ENCODE measurements at regions not wholly inside any gene's neighbourhood (a gene's known extent, or its start where the extent isn't known, plus 50 kb on each side); places are given as distances from the start of the nearest gene placed in this dataset.

DNA sequence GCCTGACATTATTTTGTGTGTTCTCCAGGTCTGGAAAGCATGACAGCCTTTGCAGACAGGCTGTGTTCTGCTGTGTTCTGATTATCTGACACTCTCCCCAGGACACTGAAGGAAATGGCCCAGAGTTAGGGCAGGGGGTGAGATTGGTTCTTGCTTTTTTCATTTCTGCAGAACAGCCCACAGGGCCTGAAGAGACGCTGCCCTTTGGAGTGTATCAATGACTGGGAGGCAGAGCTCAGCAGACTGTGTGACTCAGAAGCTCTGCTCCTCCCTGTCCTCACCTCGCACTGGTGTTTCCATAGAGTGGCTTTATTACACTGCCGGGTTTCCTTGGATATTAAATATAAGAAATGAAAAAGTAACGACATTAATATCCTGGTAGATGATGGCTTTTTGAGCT lies 523.6 kb downstream of the NTRK3 start:
- DNase-seq (no peak), ATAC-seq (no peak)
- Histone ChIP-seq H3K4me1 (ENCODE audit: low read depth) (no peaks in the 10 kb centered on the region), H3K9me3 (no peaks in the 10 kb centered on the region), H3K36me3 (ENCODE audit: low read depth) (no peaks in the 10 kb centered on the region), H3K4me3 (no peak overlapping the region)
- intact Hi-C loops (cut with DNase I, micrococcal nuclease), result no loop called here
- TF ChIP-seq CTCF (IDR thresholded peaks at IDR 0.05), result no peak

GRCh38 chr15:87731630-87732029 lies 524.9 kb downstream of the NTRK3 start:
- ATAC-seq, result no peak
- H3K9me3 ChIP-seq, result no peaks in the 10 kb centered on the region
- no peak for DNase-seq
- intact Hi-C loops (cut with DNase I, micrococcal nuclease), result no loop called here
- H3K4me1 ChIP-seq (ENCODE audit: low read depth), result no peaks in the 10 kb centered on the region
- no peaks in the 10 kb centered on the region for H3K36me3 ChIP-seq (ENCODE audit: low read depth)
- no peak overlapping the region for H3K4me3 ChIP-seq
- no peak for TF ChIP-seq CTCF (IDR thresholded peaks at IDR 0.05)

DNA sequence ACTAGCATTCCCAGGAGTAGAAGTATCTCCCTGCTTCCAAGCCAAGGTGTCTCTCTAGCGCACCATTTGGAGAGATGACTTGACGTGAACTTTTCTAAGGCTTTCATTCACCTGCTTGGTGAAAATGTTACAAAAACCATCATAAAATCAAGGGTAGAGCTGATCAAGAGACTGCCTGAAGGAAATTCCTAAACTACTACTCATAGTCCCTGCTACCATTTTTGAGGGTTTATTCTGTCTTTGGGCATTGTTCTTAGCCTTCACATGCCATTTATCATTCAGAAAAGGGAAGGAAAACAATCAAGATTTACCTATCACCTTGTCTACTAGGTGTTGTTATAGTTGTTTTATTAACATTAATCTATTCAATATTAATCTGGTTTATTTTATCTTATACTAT lies 525.8 kb downstream of the NTRK3 start:
- no peak for TF ChIP-seq CTCF (IDR thresholded peaks at IDR 0.05)
- H3K36me3 ChIP-seq (ENCODE audit: low read depth), result no peaks in the 10 kb centered on the region
- DNase-seq (no peak), ATAC-seq (no peak)
- H3K4me1 ChIP-seq (ENCODE audit: low read depth), result no peaks in the 10 kb centered on the region
- no peak overlapping the region for H3K4me3 ChIP-seq
- intact Hi-C loops (cut with DNase I, micrococcal nuclease), result no loop called here
- H3K9me3 ChIP-seq, result no peaks in the 10 kb centered on the region

GRCh38 chr15:87728998-87729397 lies 527.5 kb downstream of the NTRK3 start:
- H3K36me3 ChIP-seq (ENCODE audit: low read depth), result no peaks in the 10 kb centered on the region
- intact Hi-C loops (cut with DNase I, micrococcal nuclease), result no loop called here
- no peak for TF ChIP-seq CTCF (IDR thresholded peaks at IDR 0.05)
- DNase-seq, result no peak
- no peak overlapping the region for H3K4me3 ChIP-seq
- no peak for ATAC-seq
- no peaks in the 10 kb centered on the region for H3K4me1 ChIP-seq (ENCODE audit: low read depth)
- no peaks in the 10 kb centered on the region for H3K9me3 ChIP-seq

GRCh38 chr15:87727073-87727472 lies 529.5 kb downstream of the NTRK3 start:
- ATAC-seq, result no peak
- TF ChIP-seq CTCF (IDR thresholded peaks at IDR 0.05), result no peak
- intact Hi-C loops (cut with DNase I, micrococcal nuclease), result no loop called here
- DNase-seq, result no peak
- H3K4me3 ChIP-seq, result no peak overlapping the region
- no peaks in the 10 kb centered on the region for H3K4me1 ChIP-seq (ENCODE audit: low read depth)
- H3K36me3 ChIP-seq (ENCODE audit: low read depth), result no peaks in the 10 kb centered on the region
- H3K9me3 ChIP-seq, result no peaks in the 10 kb centered on the region

- Histone ChIP-seq H3K4me3 (no peak overlapping the region), H3K9me3 (no peaks in the 10 kb centered on the region), H3K4me1 (ENCODE audit: low read depth) (no peaks in the 10 kb centered on the region), H3K36me3 (ENCODE audit: low read depth) (no peaks in the 10 kb centered on the region)
- ATAC-seq (no peak), DNase-seq (no peak)
- TF ChIP-seq CTCF (IDR thresholded peaks at IDR 0.05), result no peak
- intact Hi-C loops (cut with DNase I, micrococcal nuclease), result no loop called here
These were observed 532.2 kb downstream of the NTRK3 start for GRCh38 chr15:87724330-87724729.

Data from mucosa of descending colon (tissue), 3 donors.